Epithelial cell of prostate (primary cell): ENCODE measurements at regions not wholly inside any gene's neighbourhood (a gene's known extent, or its start where the extent isn't known, plus 50 kb on each side); places are given as distances from the start of the nearest gene placed in this dataset.
"Not testable (repeated sequence)": the region's sequence is repeated elsewhere in the genome, so short reads cannot be mapped to it uniquely, and the experiment has no call there.

Experiments
- DNase-seq: peaks from one replicate; pipeline ENCODE4 v3.0.0-alpha.2; 2011; ENCODE audit warnings: low read depth, low spot score
- H3K27ac ChIP-seq: fragments of 450-650 bp; 2 replicates; pipeline ENCODE4 v1.5.1; 2017; ENCODE audit warnings: mild to moderate bottlenecking

DNA sequence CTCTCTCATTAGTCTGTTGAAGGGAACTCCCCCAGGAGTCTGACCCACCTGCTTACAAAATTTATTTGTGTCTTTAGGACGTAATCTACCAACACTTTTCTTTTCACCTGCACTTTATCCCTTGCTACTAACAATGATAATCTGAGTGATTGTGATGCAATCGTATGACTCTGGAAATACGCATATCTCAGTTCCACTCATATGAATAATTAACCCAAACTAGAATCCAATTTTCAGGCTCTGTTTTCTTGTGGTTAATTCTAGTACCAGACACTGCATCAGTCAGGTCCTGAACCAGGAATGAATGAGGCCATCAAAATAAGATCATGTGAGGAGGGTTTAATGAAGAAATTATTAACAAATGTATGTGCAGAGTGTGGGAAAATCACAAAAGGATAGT lies 158.4 kb upstream of the SRD5A2 start:
- no peak for DNase-seq
- no peak overlapping the region for H3K27ac ChIP-seq

GRCh38 chr2:31736695-31737454 lies 156.1 kb upstream of the SRD5A2 start:
- peak; percentile 14 for DNase-seq
- H3K27ac ChIP-seq, result no peak overlapping the region

GRCh38 chr2:31735716-31736115 lies 155.0 kb upstream of the SRD5A2 start:
- no peak overlapping the region for H3K27ac ChIP-seq

GRCh38 chr2:31729442-31730092 lies 148.8 kb upstream of the SRD5A2 start:
- no peak overlapping the region for H3K27ac ChIP-seq
- DNase-seq, result peak; percentile 14

More at GRCh38 chr2:31735716-31736115, 155.0 kb upstream of the SRD5A2 start:
- no peak for DNase-seq

DNA sequence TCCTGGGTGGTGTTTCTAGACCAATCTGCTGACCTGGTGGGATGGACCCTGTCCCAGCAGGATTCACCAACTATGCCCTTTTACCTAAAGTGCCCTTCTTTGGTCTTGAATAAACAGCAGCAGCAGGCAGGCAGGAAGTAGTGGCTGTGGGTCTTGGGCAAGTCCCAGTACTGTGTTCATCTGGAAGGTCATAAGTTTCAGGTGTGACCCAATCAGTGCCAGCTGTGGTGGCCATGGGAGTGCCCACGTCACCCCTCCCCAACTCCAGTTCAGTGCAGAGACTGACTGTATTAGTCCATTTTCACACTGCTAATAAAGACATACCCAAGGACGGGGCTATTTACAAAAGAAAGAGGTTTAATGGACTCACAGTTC lies 148.3 kb upstream of the SRD5A2 start:
- H3K27ac ChIP-seq, result no peak overlapping the region
- no peak for DNase-seq

DNA sequence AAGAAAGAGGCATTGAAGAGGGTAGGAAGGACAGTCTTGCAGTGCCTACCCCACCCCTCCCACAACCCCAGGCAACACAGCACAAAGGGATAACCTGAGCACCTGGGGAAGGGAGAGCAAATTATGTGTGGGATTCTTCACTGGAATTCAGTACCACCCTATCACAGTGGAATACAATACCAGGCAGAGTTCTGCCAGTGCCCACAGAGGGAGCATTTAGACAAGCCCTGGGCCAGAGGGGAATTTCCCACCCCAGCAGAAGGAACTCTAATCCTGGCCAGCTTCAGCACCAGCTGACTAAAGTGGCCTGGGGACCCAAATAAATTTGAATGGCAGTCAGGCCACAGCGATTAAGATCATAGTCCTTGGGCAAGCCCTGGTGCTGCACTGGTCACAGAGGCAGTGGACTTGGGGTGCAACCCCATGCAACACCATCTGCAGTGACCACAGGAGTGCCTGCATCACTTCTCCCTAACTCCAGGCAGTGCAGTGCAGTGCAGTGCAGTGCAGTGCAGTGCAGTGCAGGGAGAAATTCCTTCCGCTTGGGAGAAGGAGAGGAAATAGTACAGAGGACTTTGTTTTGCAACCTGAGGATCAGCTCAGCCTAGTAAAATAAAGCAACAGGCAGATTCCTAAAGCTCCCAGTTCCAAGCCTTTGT lies 147.8 kb upstream of the SRD5A2 start:
- H3K27ac ChIP-seq, result no peak overlapping the region
- DNase-seq, result no peak

- no peak overlapping the region for H3K27ac ChIP-seq
- no peak for DNase-seq
Measured at GRCh38 chr2:31726457-31726856, 145.7 kb upstream of the SRD5A2 start.

- no peak overlapping the region for H3K27ac ChIP-seq
- no peak for DNase-seq
Measured at GRCh38 chr2:31725444-31725843, 144.7 kb upstream of the SRD5A2 start.

DNA sequence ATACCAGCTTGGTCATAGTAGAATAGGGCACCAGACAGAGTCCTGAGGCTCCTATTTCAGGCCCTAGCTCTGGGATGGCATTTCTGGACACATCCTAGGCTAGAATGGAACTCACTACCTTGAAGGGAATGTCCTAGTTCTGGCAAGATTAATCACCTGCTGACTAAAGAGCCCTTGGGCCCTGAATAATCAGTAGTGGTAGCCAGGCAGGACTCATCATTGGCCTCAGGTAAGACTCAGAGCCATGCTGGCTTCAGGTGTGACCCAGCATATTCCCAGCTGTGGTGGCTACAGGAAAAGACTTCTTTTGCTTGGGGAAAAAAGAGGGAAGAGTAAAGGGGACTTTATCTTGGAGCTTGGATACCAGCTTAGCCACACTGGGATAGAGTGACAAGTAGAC lies 131.0 kb upstream of the SRD5A2 start:
- H3K27ac ChIP-seq, result no peak overlapping the region
- DNase-seq, result no peak

- H3K27ac ChIP-seq, result no peak overlapping the region
- DNase-seq, result no peak
Measured at GRCh38 chr2:31710121-31710520, 129.4 kb upstream of the SRD5A2 start.

DNA sequence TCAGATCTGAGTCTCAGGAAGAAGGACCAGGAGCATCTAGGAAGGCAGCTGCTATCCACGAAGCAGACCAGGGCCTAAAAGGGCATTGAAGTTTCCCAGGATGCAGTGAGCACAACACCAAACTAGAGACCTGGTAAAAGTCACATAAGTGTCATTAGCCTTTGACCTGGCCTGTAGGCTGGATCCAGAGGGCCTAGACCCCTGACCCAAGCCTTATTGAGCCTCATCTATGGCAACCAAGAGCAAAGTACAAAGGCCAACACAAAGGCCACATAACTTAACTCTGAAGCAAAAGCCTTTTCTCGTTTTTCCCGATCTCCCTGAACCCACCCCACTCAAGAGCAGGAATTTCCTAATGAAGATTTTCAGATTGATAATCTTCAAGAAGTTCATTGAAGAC lies 127.3 kb upstream of the SRD5A2 start:
- no peak for DNase-seq
- H3K27ac ChIP-seq, result no peak overlapping the region

GRCh38 chr2:31704561-31705212 lies 123.9 kb upstream of the SRD5A2 start:
- DNase-seq, result no peak
- H3K27ac ChIP-seq, result no peak overlapping the region

DNA sequence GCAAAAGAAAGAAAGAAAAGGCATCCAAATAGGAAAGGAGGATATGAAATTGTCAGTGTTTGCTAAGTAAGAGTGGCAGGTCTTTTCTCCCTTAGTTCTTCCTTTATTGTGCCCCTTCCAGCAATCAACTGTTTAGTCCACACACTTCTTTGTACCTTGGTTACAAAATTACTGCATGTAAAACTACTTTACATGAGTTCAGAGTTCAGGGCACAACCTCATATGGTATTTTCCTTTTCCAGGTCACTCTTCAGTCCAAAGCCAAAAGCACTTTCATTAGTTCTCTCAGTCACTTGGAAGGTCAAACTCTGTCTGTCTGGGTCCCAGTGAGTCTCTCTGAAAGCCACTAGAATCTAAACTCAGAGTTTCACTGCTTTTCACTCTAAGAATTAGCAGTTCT lies 122.5 kb upstream of the SRD5A2 start:
- H3K27ac ChIP-seq, result no peak overlapping the region
- DNase-seq, result no peak

DNA sequence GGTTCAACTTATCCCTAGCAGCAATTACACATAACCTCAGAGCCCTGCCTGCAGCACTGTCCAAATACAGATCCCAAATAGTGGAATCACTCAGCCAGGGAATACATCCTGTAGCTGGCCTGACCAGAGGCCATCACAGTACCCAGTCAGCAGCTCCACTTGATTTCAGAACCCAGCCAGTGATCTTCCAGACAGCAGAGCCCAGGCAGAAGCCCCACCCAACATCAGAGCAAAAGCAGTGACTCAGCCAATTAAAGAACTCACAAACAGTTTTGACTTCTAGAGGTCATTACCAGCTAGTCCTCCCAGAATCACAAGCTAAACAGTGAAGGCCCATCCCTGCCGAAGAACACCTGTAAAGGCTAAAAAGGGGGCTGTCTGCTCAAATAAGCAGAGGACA lies 118.0 kb upstream of the SRD5A2 start:
- DNase-seq, result no peak
- no peak overlapping the region for H3K27ac ChIP-seq

- no peak for DNase-seq
- H3K27ac ChIP-seq, result no peak overlapping the region
Measured at GRCh38 chr2:31696068-31696467, 115.3 kb upstream of the SRD5A2 start.

- no peak for DNase-seq
- no peak overlapping the region for H3K27ac ChIP-seq
Measured at GRCh38 chr2:31694444-31694843, 113.7 kb upstream of the SRD5A2 start.

- no peak overlapping the region for H3K27ac ChIP-seq
- no peak for DNase-seq
Measured at GRCh38 chr2:31693882-31694281, 113.1 kb upstream of the SRD5A2 start.

- DNase-seq, result no peak
- H3K27ac ChIP-seq, result no peak overlapping the region
Measured at GRCh38 chr2:31688282-31688681, 107.5 kb upstream of the SRD5A2 start.

DNA sequence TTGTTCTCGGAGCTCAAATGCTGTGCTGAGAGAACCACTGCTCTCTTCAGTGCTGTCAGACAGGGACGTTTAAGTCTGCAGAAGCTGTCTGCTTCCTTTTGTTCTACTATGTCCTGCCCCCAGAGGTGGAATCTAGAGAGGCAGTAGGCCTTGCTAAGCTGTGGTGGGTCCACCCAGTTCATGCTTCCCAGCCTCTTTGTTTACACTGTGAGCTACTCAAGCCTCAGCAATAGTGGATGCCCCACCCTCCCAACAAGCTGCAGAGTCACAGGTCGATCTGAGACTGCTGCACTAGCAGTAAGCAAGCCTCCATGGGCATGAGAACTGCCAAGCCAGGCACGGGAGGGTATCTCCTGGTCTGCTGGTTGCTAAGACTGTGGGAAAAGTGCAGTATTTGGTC lies 102.8 kb upstream of the SRD5A2 start:
- H3K27ac ChIP-seq, DNase-seq: not testable (repeated sequence)

DNA sequence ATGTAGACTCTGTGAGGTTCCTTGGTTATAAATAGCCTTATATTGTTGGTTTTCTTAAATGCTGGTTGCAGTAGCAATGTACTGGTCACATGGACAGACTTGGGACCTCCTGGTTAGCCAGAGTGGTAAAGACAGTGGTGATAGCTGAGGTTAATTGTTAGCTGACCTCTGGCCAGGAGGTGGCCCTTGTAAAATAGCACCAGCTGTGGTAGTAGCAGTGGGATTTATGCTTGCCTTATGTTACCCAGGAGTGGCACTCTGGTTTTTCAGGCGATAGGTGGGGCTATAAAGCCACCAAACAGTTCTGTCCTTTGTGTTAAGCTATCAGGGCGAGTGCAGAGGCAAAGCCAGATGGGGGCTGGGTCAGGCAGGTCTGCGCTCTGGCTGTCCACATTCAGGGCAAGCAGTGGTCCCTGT lies 94.8 kb upstream of the SRD5A2 start:
- DNase-seq, result no peak
- no peak overlapping the region for H3K27ac ChIP-seq

- DNase-seq, result no peak
- no peak overlapping the region for H3K27ac ChIP-seq
Measured at GRCh38 chr2:31674446-31674845, 93.7 kb upstream of the SRD5A2 start.
